Stimulated activated CD4-positive, alpha-beta T cell treated with anti-CD3 and anti-CD28 coated beads, Interleukin-15, amount 100 ng/mL, for 48 hours (primary cell): ENCODE measurements at regions not wholly inside any gene's neighbourhood (a gene's known extent, or its start where the extent isn't known, plus 50 kb on each side); places are given as distances from the start of the nearest gene placed in this dataset.

ENCODE experiments used
- DNase-seq, 2 donors: peaks; one replicate each; pipeline ENCODE4 v3.0.0-alpha.2; 2020; ENCODE audit warnings: low read depth in 2 of 2

- no peak for DNase-seq
These were observed 1852.8 kb downstream of the EFNA5 start for GRCh38 chr5:105817914-105818313.

- no peak for DNase-seq
These were observed 1853.3 kb downstream of the EFNA5 start for GRCh38 chr5:105817416-105817815.

- no peak for DNase-seq
These were observed 1853.8 kb downstream of the EFNA5 start for GRCh38 chr5:105816961-105817360.

- no peak for DNase-seq
These were observed 1858.4 kb downstream of the EFNA5 start for GRCh38 chr5:105812304-105812703.

GRCh38 chr5:105807951-105808350, 1862.8 kb downstream of the EFNA5 start:
- no peak for DNase-seq

- no peak for DNase-seq
These were observed 1863.4 kb downstream of the EFNA5 start for GRCh38 chr5:105807290-105807689.

GRCh38 chr5:105806596-105806995, 1864.1 kb downstream of the EFNA5 start:
- DNase-seq = no peak

- DNase-seq = no peak
These were observed 1867.3 kb downstream of the EFNA5 start for GRCh38 chr5:105803431-105803830.

GRCh38 chr5:105794578-105794977, 1876.2 kb downstream of the EFNA5 start:
- no peak for DNase-seq

- no peak for DNase-seq
These were observed 1881.5 kb downstream of the EFNA5 start for GRCh38 chr5:105789246-105789645.

- DNase-seq = no peak
These were observed 1886.9 kb downstream of the EFNA5 start for GRCh38 chr5:105783811-105784210.

GRCh38 chr5:105782501-105782900, 1888.2 kb downstream of the EFNA5 start:
- no peak for DNase-seq

- DNase-seq = no peak
These were observed 1897.5 kb downstream of the EFNA5 start for GRCh38 chr5:105773241-105773640.

GRCh38 chr5:105767267-105767666, 1903.5 kb downstream of the EFNA5 start:
- no peak for DNase-seq

GRCh38 chr5:105762728-105763127, 1908.0 kb downstream of the EFNA5 start:
- no peak for DNase-seq

- DNase-seq = no peak
These were observed 1916.7 kb downstream of the EFNA5 start for GRCh38 chr5:105754056-105754455.

- DNase-seq = no peak
These were observed 1917.9 kb downstream of the EFNA5 start for GRCh38 chr5:105752801-105753200.

- DNase-seq = no peak
These were observed 1918.8 kb downstream of the EFNA5 start for GRCh38 chr5:105751908-105752307.

- no peak for DNase-seq
These were observed 1925.6 kb downstream of the EFNA5 start for GRCh38 chr5:105745111-105745510.

- DNase-seq = no peak
These were observed 1930.5 kb downstream of the EFNA5 start for GRCh38 chr5:105740242-105740641.

- DNase-seq = no peak
These were observed 1931.0 kb downstream of the EFNA5 start for GRCh38 chr5:105739732-105740131.

- no peak for DNase-seq
These were observed 1935.0 kb downstream of the EFNA5 start for GRCh38 chr5:105735704-105736103.

- no peak for DNase-seq
These were observed 1939.8 kb downstream of the EFNA5 start for GRCh38 chr5:105730982-105731381.

- DNase-seq = no peak
These were observed 1944.6 kb downstream of the EFNA5 start for GRCh38 chr5:105726093-105726492.

- DNase-seq = no peak
These were observed 1962.3 kb downstream of the EFNA5 start for GRCh38 chr5:105708442-105708841.
